ENCODE measurements at regions not wholly inside any gene's neighbourhood (a gene's known extent, or its start where the extent isn't known, plus 50 kb on each side); places are given as distances from the start of the nearest gene placed in this dataset.

GRCh38 chr7:125147047-125147446, 217.4 kb upstream of the POT1 start (continued):
- TF ChIP-seq REST (IDR thresholded peaks at IDR 0.05; ENCODE audit: unreplicated experiment) (no peak), EZH2 (IDR thresholded peaks at IDR 0.05; ENCODE audit: low read depth, unreplicated experiment) (no peak), NANOG (IDR thresholded peaks at IDR 0.05; ENCODE audit: borderline replicate concordance) (no peak), CTCF (conservative IDR thresholded peaks at IDR 0.05; ENCODE audit: low read depth in 2 of 2) (no peak), STAT1 (IDR thresholded peaks at IDR 0.05; ENCODE audit: unreplicated experiment) (no peak)

- H3K4me3 Mint-ChIP-seq: no peak overlapping the region
- no peaks in the 10 kb centered on the region for H3K36me3 Mint-ChIP-seq (ENCODE audit: low read depth)
- no peaks in the 10 kb centered on the region for H3K79me2 ChIP-seq (replicated peaks; ENCODE audit: insufficient read depth)
- no peak overlapping the region for H2AFZ ChIP-seq
- no peak for ATAC-seq
- H3K27me3 ChIP-seq (ENCODE audit: insufficient read depth): no peaks in the 10 kb centered on the region
- H3K27me3 Mint-ChIP-seq (ENCODE audit: insufficient read depth, low read depth, poor library complexity): no peaks in the 10 kb centered on the region
- peaks cover 16% of the 10 kb centered on the region for H3K9me2 ChIP-seq (ENCODE audit: insufficient read depth)
- H3K9me3 Mint-ChIP-seq: no peaks in the 10 kb centered on the region; the same call in 2 of the 3 replicates
- peaks cover 15% of the 10 kb centered on the region; the same call in 2 of the 3 replicates for H3K4me1 Mint-ChIP-seq
- H3K27ac ChIP-seq (ENCODE audit: low read depth): no peak overlapping the region
- no peak overlapping the region for H3K4me2 ChIP-seq
- no peak overlapping the region for H3K4me3 ChIP-seq
- no peaks in the 10 kb centered on the region for H4K20me1 ChIP-seq (replicated peaks; ENCODE audit: insufficient read depth)
- no peaks in the 10 kb centered on the region for H3K36me3 ChIP-seq (ENCODE audit: insufficient read depth)
- DNase-seq (ENCODE audit: low spot score): no peak
- no peaks in the 10 kb centered on the region for H3F3A ChIP-seq (replicated peaks; ENCODE audit: low read depth)
- peaks cover 10% of the 10 kb centered on the region; the same call in 1 of the 2 replicates for H3K4me1 ChIP-seq (ENCODE audit: insufficient read depth)
- peak overlapping the region; percentile 86 for H3K27ac Mint-ChIP-seq
- no peak for TF ChIP-seq STAT1 (IDR thresholded peaks at IDR 0.05; ENCODE audit: unreplicated experiment)
- no peak for TF ChIP-seq EZH2 (IDR thresholded peaks at IDR 0.05; ENCODE audit: low read depth, unreplicated experiment)
- TF ChIP-seq CTCF (conservative IDR thresholded peaks at IDR 0.05; ENCODE audit: low read depth in 2 of 2): no peak
- no peak for TF ChIP-seq ZNF114 (CRISPR knock-in tag; IDR thresholded peaks at IDR 0.05)
- TF ChIP-seq ETS1 (IDR thresholded peaks at IDR 0.05): no peak
- TF ChIP-seq ZNF331 (CRISPR knock-in tag; IDR thresholded peaks at IDR 0.05; ENCODE audit: low read depth): no peak
Observed at GRCh38 chr7:125136755-125137532, 207.3 kb upstream of the POT1 start.

Data from GM23338 (cell line).